DND-41 (cell line): ENCODE measurements at regions not wholly inside any gene's neighbourhood (a gene's known extent, or its start where the extent isn't known, plus 50 kb on each side); places are given as distances from the start of the nearest gene placed in this dataset.

Experiments used
- ATAC-seq: fragments of 200-7000 bp; cut with Tn5 transposase; 3 replicates; pipeline ENCODE4 v1.9.1; 2021; ENCODE audit warnings: low read depth; ENCODE audit not compliant: insufficient read depth
- DNase-seq: peaks from one replicate; pipeline ENCODE4 v3.0.0-alpha.2; 2020
- H2AFZ ChIP-seq: 2 replicates; pipeline ENCODE4 v1.6.0; 2012; ENCODE audit warnings: low read depth, low read length
- H3K27ac ChIP-seq: 2 replicates; pipeline ENCODE4 v1.5.1; 2012; ENCODE audit warnings: low read length, inconsistent platforms
- H3K27me3 ChIP-seq: fragments of 200-600 bp; sonication (generic); 2 replicates; pipeline ENCODE4 v1.6.0; 2012; ENCODE audit warnings: low read length, mild to moderate bottlenecking, inconsistent platforms; ENCODE audit not compliant: insufficient read depth, poor library complexity
- H3K36me3 ChIP-seq: 2 replicates; pipeline ENCODE4 v1.5.1; 2012; ENCODE audit warnings: low read length, inconsistent platforms; ENCODE audit not compliant: insufficient read depth
- H3K4me1 ChIP-seq: 2 replicates; pipeline ENCODE4 v1.5.1; 2012; ENCODE audit warnings: mild to moderate bottlenecking, low read length; ENCODE audit not compliant: insufficient read depth
- H3K4me2 ChIP-seq: 2 replicates; pipeline ENCODE4 v1.6.0; 2012; ENCODE audit warnings: mild to moderate bottlenecking, moderate library complexity, low read length, inconsistent platforms; ENCODE audit not compliant: insufficient read depth
- H3K4me3 ChIP-seq, 2 experiments: fragments of 200-600 bp in 1 of 2; shearing (Covaris generic) in 1 of 2; 2 replicates each; pipeline ENCODE4 v1.5.1; 2012 to 2016; ENCODE audit warnings: inconsistent platforms in 2 of 2, low read length in 2 of 2, mild to moderate bottlenecking in 2 of 2, low read depth in 1 of 2, moderate library complexity in 1 of 2
- H3K79me2 ChIP-seq: 2 replicates; pipeline ENCODE4 v1.6.0; 2012; ENCODE audit warnings: low read length, inconsistent platforms; ENCODE audit not compliant: insufficient read depth
- H3K9ac ChIP-seq: 2 replicates; pipeline ENCODE4 v1.6.0; 2012; ENCODE audit warnings: low read depth, mild to moderate bottlenecking, inconsistent platforms, low read length, moderate library complexity
- H3K9me3 ChIP-seq: 2 replicates; pipeline ENCODE4 v1.5.1; 2012; ENCODE audit warnings: low read length, moderate library complexity, mild to moderate bottlenecking, inconsistent platforms; ENCODE audit not compliant: insufficient read depth, severe bottlenecking
- H4K20me1 ChIP-seq: 2 replicates; pipeline ENCODE4 v1.6.0; 2012; ENCODE audit warnings: low read length; ENCODE audit not compliant: insufficient read depth
- CTCF ChIP-seq: IDR thresholded peaks from 2 replicates; pipeline ENCODE4 v1.5.1; 2012; ENCODE audit warnings: borderline replicate concordance, low read length, moderate library complexity, mild to moderate bottlenecking; ENCODE audit not compliant: poor library complexity, severe bottlenecking; ENCODE audit errors: extremely low read depth
- EZH2 ChIP-seq: IDR thresholded peaks from 3 replicates; pipeline ENCODE4 v1.6.1; 2012; ENCODE audit warnings: borderline replicate concordance, low read depth, mild to moderate bottlenecking, moderate library complexity, low read length, inconsistent platforms; ENCODE audit not compliant: severe bottlenecking

- no peaks in the 10 kb centered on the region for H3K27me3 ChIP-seq
- H3K4me2 ChIP-seq, result no peak overlapping the region
- H3K27ac ChIP-seq, result no peak overlapping the region
- no peaks in the 10 kb centered on the region for H3K36me3 ChIP-seq
- H3K9ac ChIP-seq, result no peak overlapping the region
- H3K79me2 ChIP-seq, result no peaks in the 10 kb centered on the region
- no peak for ATAC-seq
- TF ChIP-seq CTCF (no peak), EZH2 (no peak)
- H3K4me1 ChIP-seq, result no peaks in the 10 kb centered on the region
- no peak overlapping the region for H2AFZ ChIP-seq
- no peaks in the 10 kb centered on the region; the same call in 1 of the 2 replicates for H4K20me1 ChIP-seq
- no peaks in the 10 kb centered on the region for H3K9me3 ChIP-seq
- H3K4me3 ChIP-seq, result no peak overlapping the region
- DNase-seq, result no peak
Measured at GRCh38 chr19:5230730-5231555, 109.7 kb downstream of the PTPRS start.

DNA sequence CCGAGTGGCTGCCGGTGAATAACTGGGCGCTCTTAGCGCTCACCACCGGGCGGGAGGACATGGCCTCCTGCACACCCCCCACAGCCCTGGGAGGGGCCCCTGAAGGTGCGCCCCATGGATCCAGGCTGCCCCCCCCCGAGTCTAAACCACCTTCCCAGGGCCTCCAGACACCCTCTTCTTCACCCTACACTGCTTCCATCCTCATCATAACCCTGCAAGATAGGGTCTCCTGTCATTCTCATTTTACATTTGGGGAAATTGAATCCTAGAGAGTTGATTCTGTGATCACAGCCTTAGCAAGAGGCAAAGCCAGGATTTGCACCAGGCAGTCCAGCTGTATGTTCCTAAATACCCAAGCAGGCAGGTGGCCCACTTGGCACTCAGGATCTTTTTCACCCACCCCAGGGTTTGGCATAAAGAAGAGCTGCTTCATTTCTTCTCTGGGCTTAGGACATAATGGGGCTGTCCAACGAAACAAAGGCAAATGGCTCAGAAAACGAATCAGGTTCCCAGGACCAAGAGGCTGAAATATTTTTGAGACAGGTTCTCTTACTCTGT is 110.8 kb downstream of the PTPRS start:
- H3K9me3 ChIP-seq, result no peaks in the 10 kb centered on the region
- no peaks in the 10 kb centered on the region for H3K79me2 ChIP-seq
- H3K4me1 ChIP-seq, result no peaks in the 10 kb centered on the region
- ATAC-seq, result no peak
- no peak overlapping the region for H3K4me3 ChIP-seq
- TF ChIP-seq CTCF (no peak), EZH2 (no peak)
- H3K9ac ChIP-seq, result no peak overlapping the region
- DNase-seq, result no peak
- H4K20me1 ChIP-seq, result no peaks in the 10 kb centered on the region; the same call in 1 of the 2 replicates
- H3K27me3 ChIP-seq, result no peaks in the 10 kb centered on the region
- H3K27ac ChIP-seq, result no peak overlapping the region
- no peak overlapping the region for H2AFZ ChIP-seq
- H3K4me2 ChIP-seq, result no peak overlapping the region
- H3K36me3 ChIP-seq, result no peaks in the 10 kb centered on the region

- Histone ChIP-seq H3K4me1 (no peaks in the 10 kb centered on the region), H3K36me3 (no peaks in the 10 kb centered on the region), H2AFZ (no peak overlapping the region), H3K79me2 (no peaks in the 10 kb centered on the region), H3K4me2 (no peak overlapping the region), H3K27ac (no peak overlapping the region), H3K4me3 (no peak overlapping the region), H3K9me3 (no peaks in the 10 kb centered on the region), H3K27me3 (no peaks in the 10 kb centered on the region), H4K20me1 (no peaks in the 10 kb centered on the region; the same call in 1 of the 2 replicates), H3K9ac (no peak overlapping the region)
- DNase-seq (no peak), ATAC-seq (no peak)
- TF ChIP-seq CTCF, result no peak
- TF ChIP-seq EZH2, result no peak
Measured at GRCh38 chr19:5228932-5229777, 111.5 kb downstream of the PTPRS start.
